ENCODE measurements at regions not wholly inside any gene's neighbourhood (a gene's known extent, or its start where the extent isn't known, plus 50 kb on each side); places are given as distances from the start of the nearest gene placed in this dataset.

DNA sequence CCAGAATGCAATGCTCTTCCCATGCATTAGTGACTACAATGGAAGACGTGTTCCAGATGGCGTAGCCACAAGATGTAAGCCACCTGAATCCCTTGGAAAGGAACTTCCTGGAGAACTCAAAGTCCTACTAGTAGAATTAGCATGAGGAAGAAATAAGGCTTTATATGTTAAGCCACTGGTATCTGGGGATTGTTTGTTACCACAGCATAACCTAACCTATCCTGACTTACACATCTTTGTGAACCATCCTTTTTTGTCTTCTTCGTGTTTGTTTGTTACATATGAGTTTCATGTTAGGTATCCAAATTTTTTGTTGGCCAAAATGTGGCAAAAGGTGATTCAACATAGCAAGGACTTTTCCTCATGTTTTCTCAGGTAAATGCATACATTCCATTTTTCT, 188.9 kb downstream of the C1D start:
- H3K36me3 Mint-ChIP-seq (ENCODE audit: low read depth), result no peaks in the 10 kb centered on the region
- H3K4me3 Mint-ChIP-seq, result no peak overlapping the region
- TF ChIP-seq, protein P1, sequence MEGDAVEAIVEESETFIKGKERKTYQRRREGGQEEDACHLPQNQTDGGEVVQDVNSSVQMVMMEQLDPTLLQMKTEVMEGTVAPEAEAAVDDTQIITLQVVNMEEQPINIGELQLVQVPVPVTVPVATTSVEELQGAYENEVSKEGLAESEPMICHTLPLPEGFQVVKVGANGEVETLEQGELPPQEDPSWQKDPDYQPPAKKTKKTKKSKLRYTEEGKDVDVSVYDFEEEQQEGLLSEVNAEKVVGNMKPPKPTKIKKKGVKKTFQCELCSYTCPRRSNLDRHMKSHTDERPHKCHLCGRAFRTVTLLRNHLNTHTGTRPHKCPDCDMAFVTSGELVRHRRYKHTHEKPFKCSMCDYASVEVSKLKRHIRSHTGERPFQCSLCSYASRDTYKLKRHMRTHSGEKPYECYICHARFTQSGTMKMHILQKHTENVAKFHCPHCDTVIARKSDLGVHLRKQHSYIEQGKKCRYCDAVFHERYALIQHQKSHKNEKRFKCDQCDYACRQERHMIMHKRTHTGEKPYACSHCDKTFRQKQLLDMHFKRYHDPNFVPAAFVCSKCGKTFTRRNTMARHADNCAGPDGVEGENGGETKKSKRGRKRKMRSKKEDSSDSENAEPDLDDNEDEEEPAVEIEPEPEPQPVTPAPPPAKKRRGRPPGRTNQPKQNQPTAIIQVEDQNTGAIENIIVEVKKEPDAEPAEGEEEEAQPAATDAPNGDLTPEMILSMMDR (conservative IDR thresholded peaks at IDR 0.05), result no peak

DNA sequence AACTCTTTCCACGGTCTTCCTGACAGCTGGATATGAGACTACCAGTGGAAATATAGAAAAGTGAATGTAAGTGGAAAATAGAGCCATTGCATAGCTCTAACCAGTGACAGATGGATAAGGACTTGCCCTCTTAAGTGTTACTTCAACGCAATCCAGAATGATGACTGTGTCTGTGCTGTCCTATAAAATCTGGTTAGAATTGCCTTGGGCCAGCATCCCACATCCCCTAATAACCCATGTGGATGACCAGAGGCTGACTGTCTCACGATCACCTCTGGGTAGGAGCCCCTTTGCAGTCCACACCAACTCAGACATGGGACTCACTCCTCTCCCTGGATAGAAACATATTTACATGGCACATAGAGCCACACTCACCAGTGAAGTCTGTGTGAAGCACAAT, 186.6 kb downstream of the C1D start:
- Mint-ChIP-seq H3K27me3 (ENCODE audit: low read depth) (no peaks in the 10 kb centered on the region), H3K27ac (ENCODE audit: unreplicated experiment) (peak overlapping the region; percentile 8), H3K36me3 (ENCODE audit: low read depth) (no peaks in the 10 kb centered on the region), H3K4me3 (no peak overlapping the region), H3K9me3 (no peaks in the 10 kb centered on the region), H3K4me1 (peaks cover 10% of the 10 kb centered on the region)
- DNase-seq (ENCODE audit: low read depth, low spot score), result no peak
- TF ChIP-seq, protein P1 (conservative IDR thresholded peaks at IDR 0.05), result no peak

More for the DNA sequence above, 188.9 kb downstream of the C1D start:
- Mint-ChIP-seq H3K4me1 (peaks cover 10% of the 10 kb centered on the region), H3K9me3 (no peaks in the 10 kb centered on the region), H3K27ac (ENCODE audit: unreplicated experiment) (no peak overlapping the region), H3K27me3 (ENCODE audit: low read depth) (peaks cover 3% of the 10 kb centered on the region)
- DNase-seq (ENCODE audit: low read depth, low spot score), result no peak

DNA sequence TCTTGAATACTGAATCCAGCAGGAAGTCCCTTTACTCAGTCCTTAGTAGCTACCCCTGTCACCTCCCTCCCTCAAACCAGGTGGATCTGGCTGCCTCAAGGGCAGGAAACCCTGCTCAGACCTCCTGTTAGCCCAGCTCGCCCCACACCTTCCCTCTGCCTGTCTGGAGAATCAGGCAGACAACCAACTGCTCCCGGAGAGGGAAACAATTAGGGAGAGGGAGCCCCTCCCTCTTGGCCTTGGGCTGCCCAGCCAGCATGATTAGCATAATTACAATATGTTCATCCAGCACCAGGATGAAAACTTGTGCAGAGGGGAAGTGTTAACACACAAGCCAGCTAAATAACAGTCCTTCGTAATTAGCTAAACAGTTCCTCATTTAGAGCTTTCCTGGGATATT, 185.5 kb downstream of the C1D start:
- no peak for DNase-seq (ENCODE audit: low read depth, low spot score)
- H3K9me3 Mint-ChIP-seq, result no peaks in the 10 kb centered on the region
- H3K27me3 Mint-ChIP-seq (ENCODE audit: low read depth), result no peaks in the 10 kb centered on the region
- no peak overlapping the region for H3K4me3 Mint-ChIP-seq
- TF ChIP-seq, protein P1 (conservative IDR thresholded peaks at IDR 0.05), result no peak
- H3K27ac Mint-ChIP-seq (ENCODE audit: unreplicated experiment), result peak overlapping the region; percentile 87
- peaks cover 10% of the 10 kb centered on the region for H3K4me1 Mint-ChIP-seq
- no peaks in the 10 kb centered on the region for H3K36me3 Mint-ChIP-seq (ENCODE audit: low read depth)

DNA sequence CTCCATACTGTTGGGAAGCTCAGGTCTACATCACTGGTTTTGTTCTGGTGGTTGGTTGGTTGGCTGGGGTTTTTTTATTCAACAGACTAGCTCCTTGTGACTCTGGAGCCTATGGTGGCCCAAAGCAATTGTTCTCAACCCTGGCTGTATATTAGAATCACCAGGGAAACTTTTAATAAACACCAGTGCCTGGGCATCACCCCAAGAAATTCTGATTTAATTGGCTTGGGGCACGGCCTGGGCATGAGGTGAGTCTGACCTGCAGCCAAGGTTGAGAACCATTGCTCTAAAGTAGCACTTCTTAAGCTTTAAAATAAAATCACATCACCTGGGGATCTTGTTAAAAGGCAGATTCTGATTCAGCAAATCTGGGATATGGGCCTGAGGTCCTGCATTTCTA, 184.1 kb downstream of the C1D start:
- Mint-ChIP-seq H3K4me3 (no peak overlapping the region), H3K27ac (ENCODE audit: unreplicated experiment) (no peak overlapping the region), H3K27me3 (ENCODE audit: low read depth) (peaks cover 2% of the 10 kb centered on the region), H3K36me3 (ENCODE audit: low read depth) (no peaks in the 10 kb centered on the region), H3K9me3 (no peaks in the 10 kb centered on the region), H3K4me1 (peaks cover 10% of the 10 kb centered on the region)
- DNase-seq (ENCODE audit: low read depth, low spot score), result no peak
- TF ChIP-seq, protein P1 (conservative IDR thresholded peaks at IDR 0.05), result no peak

DNA sequence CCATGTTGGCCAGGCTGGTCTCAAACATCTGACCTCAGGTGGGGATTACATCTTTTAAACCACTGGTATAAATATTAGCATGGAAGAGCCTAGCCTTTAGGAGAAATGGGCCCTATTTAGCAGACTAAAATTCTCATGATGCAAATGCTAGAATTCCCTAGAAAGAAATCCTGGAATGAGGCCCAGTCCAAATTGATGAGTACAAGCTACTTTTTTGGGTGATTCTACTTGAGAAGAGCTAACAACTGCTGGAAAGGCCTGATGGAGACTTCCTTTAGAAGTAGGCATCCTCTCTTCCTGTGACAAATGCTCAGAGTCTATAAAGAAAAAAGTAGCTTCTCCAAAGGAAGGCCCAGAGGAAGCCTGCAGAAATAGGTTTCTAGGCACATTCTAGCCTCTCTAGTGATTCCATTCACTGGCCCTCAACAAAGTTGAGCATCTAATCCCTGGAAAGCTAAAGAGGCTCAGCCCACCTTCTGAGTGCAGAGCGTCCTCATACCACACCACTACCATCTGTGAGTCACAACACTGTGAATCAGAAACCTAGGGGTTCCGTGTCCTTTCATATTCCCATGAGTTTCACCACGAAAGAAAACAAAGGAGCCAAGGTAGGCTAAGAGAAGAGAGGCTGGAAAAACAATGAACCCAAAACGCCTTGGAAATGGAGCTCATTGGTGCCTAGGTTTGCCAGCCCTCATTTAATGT, 183.1 kb downstream of the C1D start:
- peaks cover 10% of the 10 kb centered on the region for H3K4me1 Mint-ChIP-seq
- no peak overlapping the region for H3K4me3 Mint-ChIP-seq
- H3K27me3 Mint-ChIP-seq (ENCODE audit: low read depth), result peaks cover 2% of the 10 kb centered on the region
- no peaks in the 10 kb centered on the region for H3K9me3 Mint-ChIP-seq
- TF ChIP-seq, protein P1 (conservative IDR thresholded peaks at IDR 0.05), result no peak
- no peak for DNase-seq (ENCODE audit: low read depth, low spot score)
- no peaks in the 10 kb centered on the region for H3K36me3 Mint-ChIP-seq (ENCODE audit: low read depth)
- no peak overlapping the region for H3K27ac Mint-ChIP-seq (ENCODE audit: unreplicated experiment)
